ENCODE measurements at regions not wholly inside any gene's neighbourhood (a gene's known extent, or its start where the extent isn't known, plus 50 kb on each side); places are given as distances from the start of the nearest gene placed in this dataset.

DNA sequence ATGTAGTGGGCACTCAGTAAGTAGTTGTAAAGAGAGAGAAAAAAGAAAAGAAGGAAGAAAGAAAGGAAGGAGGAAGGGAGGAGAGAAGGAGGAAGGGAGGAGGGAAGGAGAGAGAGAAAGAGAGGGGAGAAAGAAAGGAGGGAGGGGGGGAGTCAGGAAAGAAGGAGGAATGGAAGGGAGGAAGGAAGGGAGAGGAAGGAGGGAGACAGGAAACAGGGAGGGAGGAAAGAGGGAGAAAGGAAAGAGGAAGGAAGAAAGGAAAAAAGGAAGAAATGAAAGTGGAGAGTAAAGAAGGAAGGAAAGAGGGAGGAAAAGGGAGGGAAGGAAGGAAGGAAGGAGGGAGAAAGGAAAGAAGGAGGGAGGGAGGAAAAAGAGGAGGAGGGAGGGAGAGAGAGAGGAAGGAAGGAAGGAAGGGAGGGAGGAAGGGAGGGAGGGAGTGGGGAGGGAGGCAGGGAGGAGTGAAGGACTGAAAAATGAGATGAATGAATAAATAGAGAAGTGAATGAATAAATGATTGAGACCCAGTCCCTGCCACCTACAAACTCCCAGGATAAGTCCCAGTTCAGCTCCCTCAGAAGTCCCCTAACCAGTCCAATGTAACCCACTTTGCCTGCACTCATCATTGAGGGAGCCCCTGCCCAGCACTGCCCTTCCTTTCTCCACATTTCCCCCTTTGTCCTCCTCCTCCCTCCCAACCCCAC lies 739.0 kb upstream of the TBX3 start:
- Histone ChIP-seq H3K4me2 (ENCODE audit: low read length) (no peak overlapping the region), H3K9ac (ENCODE audit: low read length) (no peak overlapping the region), H4K20me1 (ENCODE audit: insufficient read depth) (no peaks in the 10 kb centered on the region), H3K9me3 (ENCODE audit: control insufficient read depth in 1 of 2, insufficient read depth in 1 of 2, low read depth in 1 of 2, low read length in 2 of 2) (no peaks in the 10 kb centered on the region), H3K36me3 (ENCODE audit: control insufficient read depth in 1 of 2, insufficient read depth in 2 of 2, low read length in 2 of 2) (no peaks in the 10 kb centered on the region), H3K4me3 (replicated peaks in 1 of 2; ENCODE audit: low read depth in 1 of 2, low read length in 2 of 2) (no peak overlapping the region), H2AFZ (ENCODE audit: low read depth, low read length, poor library complexity, severe bottlenecking) (no peak overlapping the region), H3K27me3 (ENCODE audit: insufficient read depth, low read length) (peaks cover 23% of the 10 kb centered on the region), H3K27ac (ENCODE audit: low read depth, low read length) (no peak overlapping the region), H3K4me1 (ENCODE audit: control insufficient read depth in 1 of 2, insufficient read depth in 2 of 2, low read length in 2 of 2) (no peaks in the 10 kb centered on the region), H3K79me2 (ENCODE audit: insufficient read depth, low read length) (no peaks in the 10 kb centered on the region), H3K9me2 (ENCODE audit: insufficient read depth) (no peaks in the 10 kb centered on the region; the same call in 1 of the 2 replicates)
- TF ChIP-seq POLR2AphosphoS5 (IDR thresholded peaks at IDR 0.05; ENCODE audit: low read depth, low read length) (no peak), SIN3A (IDR thresholded peaks at IDR 0.05; ENCODE audit: low read depth) (no peak), EZH2phosphoT487 (IDR thresholded peaks at IDR 0.05; ENCODE audit: borderline replicate concordance) (no peak), EZH2 (IDR thresholded peaks at IDR 0.05) (no peak), EGR1 (IDR thresholded peaks at IDR 0.05; ENCODE audit: low read depth) (no peak)
- TF ChIP-seq, protein P1, sequence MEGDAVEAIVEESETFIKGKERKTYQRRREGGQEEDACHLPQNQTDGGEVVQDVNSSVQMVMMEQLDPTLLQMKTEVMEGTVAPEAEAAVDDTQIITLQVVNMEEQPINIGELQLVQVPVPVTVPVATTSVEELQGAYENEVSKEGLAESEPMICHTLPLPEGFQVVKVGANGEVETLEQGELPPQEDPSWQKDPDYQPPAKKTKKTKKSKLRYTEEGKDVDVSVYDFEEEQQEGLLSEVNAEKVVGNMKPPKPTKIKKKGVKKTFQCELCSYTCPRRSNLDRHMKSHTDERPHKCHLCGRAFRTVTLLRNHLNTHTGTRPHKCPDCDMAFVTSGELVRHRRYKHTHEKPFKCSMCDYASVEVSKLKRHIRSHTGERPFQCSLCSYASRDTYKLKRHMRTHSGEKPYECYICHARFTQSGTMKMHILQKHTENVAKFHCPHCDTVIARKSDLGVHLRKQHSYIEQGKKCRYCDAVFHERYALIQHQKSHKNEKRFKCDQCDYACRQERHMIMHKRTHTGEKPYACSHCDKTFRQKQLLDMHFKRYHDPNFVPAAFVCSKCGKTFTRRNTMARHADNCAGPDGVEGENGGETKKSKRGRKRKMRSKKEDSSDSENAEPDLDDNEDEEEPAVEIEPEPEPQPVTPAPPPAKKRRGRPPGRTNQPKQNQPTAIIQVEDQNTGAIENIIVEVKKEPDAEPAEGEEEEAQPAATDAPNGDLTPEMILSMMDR (IDR thresholded peaks at IDR 0.05 in 2 of 3, conservative IDR thresholded peaks at IDR 0.05 in 1 of 3; ENCODE audit: borderline replicate concordance in 1 of 3, insufficient read depth in 1 of 3, low read depth in 2 of 3, low read length in 2 of 3), result no peak
- BruUV-seq (replicated peaks), result no TSS peak
- ChIA-PET CTCF (no interaction called here), POLR2A (no interaction called here), RAD21 (ENCODE audit: low non-redundant PET in 1 of 2, low total read pairs in 2 of 2, uncharacterized antibody in 2 of 2, unreplicated experiment in 2 of 2) (no interaction called here)
- ATAC-seq (no peak), DNase-seq (ENCODE audit: low read depth, low spot score) (no peak)
- intact Hi-C loops (cut with micrococcal nuclease), result no loop called here

All from HCT116 (cell line).